Hypothalamus (tissue), 51 donors: ENCODE measurements at regions not wholly inside any gene's neighbourhood (a gene's known extent, or its start where the extent isn't known, plus 50 kb on each side); places are given as distances from the start of the nearest gene placed in this dataset.

Experiments used
- DNase-seq, 51 donors: peaks; one replicate each; lab custom pipeline; 2025; lab: John Stamatoyannopoulos, UW

GRCh38 chr12:124505001-124505818 lies 62.2 kb downstream of the NCOR2 start:
- no peak for DNase-seq

GRCh38 chr12:124504273-124505000 lies 63.0 kb downstream of the NCOR2 start:
- no peak for DNase-seq

- no peak for DNase-seq
Observed at GRCh38 chr12:124503305-124503704, 64.1 kb downstream of the NCOR2 start.

GRCh38 chr12:124502379-124502778 lies 65.0 kb downstream of the NCOR2 start:
- DNase-seq = no peak

- DNase-seq = no peak
Observed at GRCh38 chr12:124501827-124502226, 65.6 kb downstream of the NCOR2 start.

GRCh38 chr12:124501112-124501561 lies 66.3 kb downstream of the NCOR2 start:
- peak in 9 of 51 donors; percentile 23 to 52 (median 33) for DNase-seq

GRCh38 chr12:124499898-124500244 lies 67.5 kb downstream of the NCOR2 start:
- DNase-seq = no peak

GRCh38 chr12:124499190-124499753 lies 68.1 kb downstream of the NCOR2 start:
- DNase-seq = no peak

GRCh38 chr12:124498275-124499189 lies 68.9 kb downstream of the NCOR2 start:
- no peak for DNase-seq

- peak in 37 of 51 donors; percentile 11 to 84 (median 56) for DNase-seq
Observed at GRCh38 chr12:124497658-124498057, 69.8 kb downstream of the NCOR2 start.

GRCh38 chr12:124497039-124497438 lies 70.4 kb downstream of the NCOR2 start:
- peak in 2 of 51 donors; percentile 21 to 55 for DNase-seq

- DNase-seq = peak in 1 of 51 donors; percentile 32
Observed at GRCh38 chr12:124496584-124496983, 70.8 kb downstream of the NCOR2 start.

GRCh38 chr12:124495194-124495983 lies 72.0 kb downstream of the NCOR2 start:
- no peak for DNase-seq

GRCh38 chr12:124494751-124495129 lies 72.7 kb downstream of the NCOR2 start:
- no peak for DNase-seq

- DNase-seq = no peak
Observed at GRCh38 chr12:124493809-124494750, 73.3 kb downstream of the NCOR2 start.

- no peak for DNase-seq
Observed at GRCh38 chr12:124492879-124493808, 74.3 kb downstream of the NCOR2 start.

- no peak for DNase-seq
Observed at GRCh38 chr12:124491856-124492420, 75.5 kb downstream of the NCOR2 start.
